Cardiac muscle cell (in vitro differentiated cells and primary cell): ENCODE measurements at regions not wholly inside any gene's neighbourhood (a gene's known extent, or its start where the extent isn't known, plus 50 kb on each side); places are given as distances from the start of the nearest gene placed in this dataset.
"Not testable (repeated sequence)": the region's sequence is repeated elsewhere in the genome, so short reads cannot be mapped to it uniquely, and the experiment has no call there.

ENCODE experiments used
- DNase-seq, 2 donors: peaks; one replicate each; pipeline versions ENCODE4 v3.0.0 to v3.0.0-alpha.2; 2010 to 2017; ENCODE audit warnings: low read depth in 1 of 2, low spot score in 1 of 2
- H3K27ac ChIP-seq: fragments of 200-600 bp; sonication (generic); 2 replicates; pipeline ENCODE4 v1.5.1; 2016
- H3K27me3 ChIP-seq: fragments of 200-600 bp; sonication (generic); 2 replicates; pipeline ENCODE4 v1.6.0; 2016; ENCODE audit warnings: control low read depth
- H3K36me3 ChIP-seq: fragments of 200-600 bp; sonication (generic); 2 replicates; pipeline ENCODE4 v1.5.1; 2016; ENCODE audit warnings: control low read depth
- H3K4me1 ChIP-seq: fragments of 200-600 bp; sonication (generic); 2 replicates; pipeline ENCODE4 v1.8.1; 2017; ENCODE audit warnings: low read depth, mild to moderate bottlenecking, mixed run types
- H3K4me3 ChIP-seq: fragments of 200-600 bp; sonication (generic); 2 replicates; pipeline ENCODE4 v1.5.1; 2016; ENCODE audit warnings: mild to moderate bottlenecking
- H3K9me3 ChIP-seq: fragments of 200-600 bp; sonication (generic); 2 replicates; pipeline ENCODE4 v1.5.1; 2017; ENCODE audit warnings: low read depth, mild to moderate bottlenecking, control low read depth
- TF ChIP-seq, protein P1 (sequence below): IDR thresholded peaks from 2 replicates; pipeline ENCODE4 v1.5.1; 2012; ENCODE audit warnings: low read depth, mild to moderate bottlenecking, low read length

DNA sequence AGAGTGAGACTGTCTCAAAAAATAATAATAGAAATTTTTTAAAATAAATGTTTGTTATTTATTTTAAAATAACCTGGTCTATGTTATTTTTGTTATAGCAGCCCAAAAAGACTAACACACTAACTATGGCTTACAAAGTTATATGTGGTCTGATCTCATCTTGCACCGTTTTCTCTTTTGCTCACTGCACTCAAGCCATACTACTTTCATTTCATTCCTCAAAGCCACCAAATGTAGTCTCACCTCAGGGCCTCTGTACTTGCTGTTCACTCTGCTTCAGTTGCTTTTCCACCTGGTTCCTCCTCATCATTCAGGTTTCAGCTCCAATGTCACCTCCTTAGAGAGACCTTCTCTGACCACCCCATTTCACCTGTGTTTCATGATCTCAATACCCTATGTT, 55.2 kb upstream of the MDM1 start:
- Histone ChIP-seq H3K9me3 (no peaks in the 10 kb centered on the region), H3K4me1 (no peaks in the 10 kb centered on the region), H3K27ac (no peak overlapping the region), H3K27me3 (no peaks in the 10 kb centered on the region), H3K36me3 (no peaks in the 10 kb centered on the region), H3K4me3 (no peak overlapping the region)
- TF ChIP-seq, protein P1, sequence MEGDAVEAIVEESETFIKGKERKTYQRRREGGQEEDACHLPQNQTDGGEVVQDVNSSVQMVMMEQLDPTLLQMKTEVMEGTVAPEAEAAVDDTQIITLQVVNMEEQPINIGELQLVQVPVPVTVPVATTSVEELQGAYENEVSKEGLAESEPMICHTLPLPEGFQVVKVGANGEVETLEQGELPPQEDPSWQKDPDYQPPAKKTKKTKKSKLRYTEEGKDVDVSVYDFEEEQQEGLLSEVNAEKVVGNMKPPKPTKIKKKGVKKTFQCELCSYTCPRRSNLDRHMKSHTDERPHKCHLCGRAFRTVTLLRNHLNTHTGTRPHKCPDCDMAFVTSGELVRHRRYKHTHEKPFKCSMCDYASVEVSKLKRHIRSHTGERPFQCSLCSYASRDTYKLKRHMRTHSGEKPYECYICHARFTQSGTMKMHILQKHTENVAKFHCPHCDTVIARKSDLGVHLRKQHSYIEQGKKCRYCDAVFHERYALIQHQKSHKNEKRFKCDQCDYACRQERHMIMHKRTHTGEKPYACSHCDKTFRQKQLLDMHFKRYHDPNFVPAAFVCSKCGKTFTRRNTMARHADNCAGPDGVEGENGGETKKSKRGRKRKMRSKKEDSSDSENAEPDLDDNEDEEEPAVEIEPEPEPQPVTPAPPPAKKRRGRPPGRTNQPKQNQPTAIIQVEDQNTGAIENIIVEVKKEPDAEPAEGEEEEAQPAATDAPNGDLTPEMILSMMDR: no peak
- DNase-seq: no peak

DNA sequence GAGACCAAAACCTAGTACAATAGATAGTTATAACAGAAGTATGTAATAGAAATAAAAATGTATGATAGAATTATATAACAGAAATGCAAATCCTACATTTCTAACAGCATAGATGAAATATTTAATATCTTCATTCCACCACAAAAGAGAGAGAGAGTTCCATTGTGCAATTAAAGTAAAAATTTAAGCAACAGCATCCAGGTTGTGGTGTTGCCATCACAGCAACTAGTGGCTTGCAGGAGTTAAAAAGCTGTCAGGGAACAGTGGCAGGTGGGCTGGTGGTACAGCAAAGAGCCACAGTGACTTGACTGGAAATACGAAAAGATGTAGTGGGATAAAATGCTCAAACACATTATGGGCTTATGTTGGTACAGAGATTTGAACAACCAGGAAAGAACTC, 57.1 kb upstream of the MDM1 start:
- TF ChIP-seq, protein P1: no peak
- Histone ChIP-seq H3K36me3 (no peaks in the 10 kb centered on the region), H3K4me1 (no peaks in the 10 kb centered on the region), H3K9me3 (no peaks in the 10 kb centered on the region), H3K4me3 (no peak overlapping the region), H3K27ac (no peak overlapping the region), H3K27me3 (no peaks in the 10 kb centered on the region)
- no peak for DNase-seq

DNA sequence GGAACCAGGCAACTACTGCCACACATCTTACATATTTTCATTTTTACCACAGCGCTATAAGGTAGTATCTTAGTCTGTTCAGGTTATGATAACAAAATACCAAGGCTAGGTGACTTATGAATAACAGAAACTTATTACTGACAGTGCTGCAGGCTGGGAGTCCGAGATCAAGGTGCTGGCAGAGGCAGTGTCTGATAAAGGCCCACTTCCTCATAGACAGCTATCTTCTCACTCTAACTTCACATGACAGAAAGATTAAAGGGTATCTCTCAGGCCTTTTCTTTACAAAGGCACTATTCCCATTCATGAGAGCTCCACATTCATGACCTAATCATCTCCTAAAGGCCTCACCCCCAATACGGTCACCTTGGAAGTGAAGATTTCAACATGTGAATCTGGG, 59.8 kb upstream of the MDM1 start:
- Histone ChIP-seq H3K27ac (no peak overlapping the region), H3K9me3 (no peaks in the 10 kb centered on the region), H3K4me3 (no peak overlapping the region), H3K4me1 (no peaks in the 10 kb centered on the region), H3K36me3 (no peaks in the 10 kb centered on the region), H3K27me3 (no peaks in the 10 kb centered on the region)
- TF ChIP-seq, protein P1: no peak
- DNase-seq: no peak

DNA sequence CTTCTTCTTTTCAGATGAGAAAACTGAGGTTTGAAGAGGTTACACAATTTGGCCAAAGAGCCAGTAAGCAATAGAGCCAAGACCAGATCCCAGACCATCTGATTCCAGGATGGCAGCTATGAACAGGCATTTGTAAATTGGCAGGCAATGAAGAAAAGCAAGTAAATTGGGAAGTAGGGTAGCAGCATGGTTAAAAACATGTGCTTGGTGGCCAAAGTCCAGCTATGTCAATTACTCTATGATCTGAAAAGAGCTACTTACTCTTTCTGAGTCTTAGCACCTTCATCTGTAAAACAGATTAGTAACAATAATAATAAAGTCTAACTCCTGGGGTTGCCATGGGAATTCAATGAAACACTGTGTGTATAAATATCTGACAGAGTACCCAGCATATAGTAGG, 60.2 kb upstream of the MDM1 start:
- DNase-seq: no peak
- Histone ChIP-seq H3K9me3 (no peaks in the 10 kb centered on the region), H3K27me3 (no peaks in the 10 kb centered on the region), H3K36me3 (no peaks in the 10 kb centered on the region), H3K27ac (no peak overlapping the region), H3K4me1 (no peaks in the 10 kb centered on the region), H3K4me3 (no peak overlapping the region)
- TF ChIP-seq, protein P1: no peak

DNA sequence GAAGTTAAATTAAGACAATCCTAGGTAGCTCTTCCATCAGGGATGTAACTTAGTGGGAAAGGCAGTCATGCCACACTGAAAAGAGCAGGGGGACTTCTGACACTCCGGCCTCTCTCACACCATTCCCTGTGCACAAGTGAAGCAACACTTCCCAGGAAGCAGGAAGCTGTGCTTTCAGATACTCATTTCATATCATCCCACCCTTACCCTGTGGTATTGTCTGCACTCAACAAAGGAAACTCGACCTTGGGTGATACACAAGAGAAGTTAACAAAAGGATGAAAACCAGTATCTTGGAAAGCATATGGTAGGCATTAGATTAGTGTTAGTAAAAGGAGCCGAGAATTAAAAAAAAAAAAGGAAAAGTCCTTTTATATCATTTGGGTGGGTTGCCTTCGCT, 61.3 kb upstream of the MDM1 start:
- no peak overlapping the region for H3K4me3 ChIP-seq
- TF ChIP-seq, protein P1: no peak
- no peaks in the 10 kb centered on the region for H3K36me3 ChIP-seq
- no peaks in the 10 kb centered on the region for H3K27me3 ChIP-seq
- H3K27ac ChIP-seq: no peak overlapping the region
- no peaks in the 10 kb centered on the region for H3K9me3 ChIP-seq
- no peak for DNase-seq
- H3K4me1 ChIP-seq: no peaks in the 10 kb centered on the region

DNA sequence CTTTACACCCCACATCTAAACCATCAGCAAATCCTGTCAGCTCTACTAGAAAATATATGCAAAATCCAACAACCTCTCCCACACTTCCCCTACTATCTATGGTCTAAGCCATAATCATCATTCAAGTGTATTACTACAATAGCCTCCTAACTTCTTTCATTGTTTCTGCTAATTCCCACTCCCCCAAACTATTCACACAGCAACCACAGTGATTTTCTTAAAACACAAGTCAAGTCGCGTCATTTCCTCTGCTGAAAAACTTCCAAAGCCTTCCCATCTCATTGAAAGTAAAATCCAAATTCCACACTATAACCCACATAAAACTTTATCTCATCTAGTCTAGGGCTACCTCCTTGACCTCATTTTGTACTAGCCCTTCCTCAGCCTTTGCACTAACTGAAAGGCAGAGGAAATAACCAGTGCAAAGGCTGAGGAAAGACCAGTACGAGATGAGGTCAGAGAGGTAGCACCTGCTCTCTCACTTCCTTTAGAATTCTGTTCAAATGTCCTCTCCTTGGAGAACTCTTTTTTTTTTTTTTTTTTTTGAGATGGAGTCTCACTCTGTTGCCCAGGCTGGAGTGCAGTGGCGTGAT, 65.5 kb upstream of the MDM1 start:
- H3K27me3 ChIP-seq: no peaks in the 10 kb centered on the region
- no peaks in the 10 kb centered on the region for H3K36me3 ChIP-seq
- no peak for DNase-seq
- H3K4me1 ChIP-seq: no peaks in the 10 kb centered on the region
- TF ChIP-seq, protein P1: no peak
- H3K27ac ChIP-seq: no peak overlapping the region
- no peaks in the 10 kb centered on the region for H3K9me3 ChIP-seq
- no peak overlapping the region for H3K4me3 ChIP-seq

DNA sequence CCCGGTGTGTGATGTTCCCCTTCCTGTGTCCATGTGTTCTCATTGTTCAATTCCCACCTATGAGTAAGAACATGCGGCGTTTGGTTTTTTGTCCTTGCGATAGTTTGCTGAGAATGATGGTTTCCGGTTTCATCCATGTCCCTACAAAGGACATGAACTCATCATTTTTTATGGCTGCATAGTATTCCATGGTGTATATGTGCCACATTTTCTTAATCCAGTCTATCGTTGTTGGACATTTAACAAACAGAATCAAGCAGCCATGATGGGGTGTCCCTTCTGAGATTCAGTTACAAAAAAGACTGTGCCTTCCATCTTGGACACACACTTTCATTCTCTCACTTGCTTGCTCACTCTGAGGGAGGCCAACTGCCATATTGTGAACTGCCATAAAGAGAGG, 66.5 kb upstream of the MDM1 start:
- not testable (repeated sequence) for H3K27me3 ChIP-seq, H3K27ac ChIP-seq, H3K4me1 ChIP-seq, H3K36me3 ChIP-seq, H3K4me3 ChIP-seq, DNase-seq, H3K9me3 ChIP-seq
